ENCODE measurements at regions not wholly inside any gene's neighbourhood (a gene's known extent, or its start where the extent isn't known, plus 50 kb on each side); places are given as distances from the start of the nearest gene placed in this dataset.

DNA sequence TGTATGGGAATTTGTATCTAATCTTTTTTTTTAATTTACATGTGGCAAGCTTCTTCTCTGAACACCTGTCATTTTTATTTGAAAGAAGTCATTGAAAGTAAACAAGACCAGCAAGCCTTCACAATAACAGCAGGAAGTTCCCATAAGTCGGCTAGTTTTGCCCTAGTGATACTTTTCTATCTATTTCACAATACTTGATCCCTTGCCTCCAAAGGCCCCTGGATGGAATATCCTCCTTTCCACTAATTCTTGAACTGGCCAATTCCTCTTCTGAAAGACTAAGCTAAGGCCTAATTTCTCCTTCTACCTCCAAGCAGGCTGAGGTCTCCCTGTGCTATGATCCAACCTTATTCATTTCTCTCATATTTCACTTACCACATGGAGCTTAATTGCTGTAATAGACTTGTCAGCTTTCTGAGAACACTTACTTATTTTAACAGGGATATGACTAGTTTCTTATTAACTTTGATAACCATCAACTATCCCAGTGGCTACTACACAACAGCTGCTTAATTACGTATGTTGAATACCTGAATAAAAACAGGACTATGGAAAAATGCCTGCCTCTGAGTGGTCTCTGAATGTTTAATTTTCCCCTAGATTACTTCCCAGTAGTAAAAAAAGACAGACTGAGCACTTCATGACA lies 194.2 kb downstream of the MAD2L1 start:
- no peaks in the 10 kb centered on the region for H3K9me3 ChIP-seq
- H3K27me3 ChIP-seq = no peaks in the 10 kb centered on the region
- no peak for DNase-seq
- no peaks in the 10 kb centered on the region for H3K36me3 ChIP-seq (ENCODE audit: low read depth, missing control alignments)
- no peaks in the 10 kb centered on the region for H3K4me1 ChIP-seq
- 83 to 88% methylated on average over 2 of the region's 2 CpGs for WGBS, 2 donors
- intact Hi-C loops (cut with DNase I; ENCODE audit: low total_unique reads) = no loop called here
- no peak for TF ChIP-seq POLR2A (IDR thresholded peaks at IDR 0.05)
- TF ChIP-seq, protein P1, sequence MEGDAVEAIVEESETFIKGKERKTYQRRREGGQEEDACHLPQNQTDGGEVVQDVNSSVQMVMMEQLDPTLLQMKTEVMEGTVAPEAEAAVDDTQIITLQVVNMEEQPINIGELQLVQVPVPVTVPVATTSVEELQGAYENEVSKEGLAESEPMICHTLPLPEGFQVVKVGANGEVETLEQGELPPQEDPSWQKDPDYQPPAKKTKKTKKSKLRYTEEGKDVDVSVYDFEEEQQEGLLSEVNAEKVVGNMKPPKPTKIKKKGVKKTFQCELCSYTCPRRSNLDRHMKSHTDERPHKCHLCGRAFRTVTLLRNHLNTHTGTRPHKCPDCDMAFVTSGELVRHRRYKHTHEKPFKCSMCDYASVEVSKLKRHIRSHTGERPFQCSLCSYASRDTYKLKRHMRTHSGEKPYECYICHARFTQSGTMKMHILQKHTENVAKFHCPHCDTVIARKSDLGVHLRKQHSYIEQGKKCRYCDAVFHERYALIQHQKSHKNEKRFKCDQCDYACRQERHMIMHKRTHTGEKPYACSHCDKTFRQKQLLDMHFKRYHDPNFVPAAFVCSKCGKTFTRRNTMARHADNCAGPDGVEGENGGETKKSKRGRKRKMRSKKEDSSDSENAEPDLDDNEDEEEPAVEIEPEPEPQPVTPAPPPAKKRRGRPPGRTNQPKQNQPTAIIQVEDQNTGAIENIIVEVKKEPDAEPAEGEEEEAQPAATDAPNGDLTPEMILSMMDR (IDR thresholded peaks at IDR 0.05) = no peak
- H3K4me3 ChIP-seq = no peak overlapping the region
- no peak overlapping the region for H3K27ac ChIP-seq

GRCh38 chr4:119870856-119871255 lies 195.8 kb downstream of the MAD2L1 start:
- no peaks in the 10 kb centered on the region for H3K27me3 ChIP-seq
- no peak overlapping the region for H3K4me3 ChIP-seq
- TF ChIP-seq, protein P1 (IDR thresholded peaks at IDR 0.05) = no peak
- TF ChIP-seq POLR2A (IDR thresholded peaks at IDR 0.05) = no peak
- no peak for DNase-seq
- intact Hi-C loops (cut with DNase I; ENCODE audit: low total_unique reads) = no loop called here
- no peaks in the 10 kb centered on the region for H3K9me3 ChIP-seq
- H3K36me3 ChIP-seq (ENCODE audit: low read depth, missing control alignments) = no peaks in the 10 kb centered on the region
- no peaks in the 10 kb centered on the region for H3K4me1 ChIP-seq
- no peak overlapping the region for H3K27ac ChIP-seq
- WGBS, 2 donors = 85 to 96% methylated on average over 1 of the region's 1 CpG

DNA sequence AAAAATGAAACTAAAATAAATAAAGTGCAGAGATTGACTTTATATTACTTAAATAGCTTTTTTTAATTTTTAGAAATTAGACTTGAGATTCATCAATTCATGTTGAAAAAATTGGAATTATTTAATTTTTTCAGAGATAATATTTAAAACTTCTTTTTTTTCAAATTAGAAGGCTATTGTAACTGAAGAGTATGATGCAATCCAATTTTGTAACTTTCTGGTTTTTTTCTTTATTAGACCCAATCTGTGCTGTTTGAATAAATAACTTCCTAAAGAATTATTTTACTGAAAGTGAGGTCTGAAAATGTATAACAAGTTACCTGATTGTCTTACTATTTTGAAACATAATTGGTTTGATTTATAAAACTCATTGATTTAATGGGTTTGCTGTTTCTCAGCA lies 200.9 kb downstream of the MAD2L1 start:
- Histone ChIP-seq H3K4me1 (peaks cover 5% of the 10 kb centered on the region), H3K4me3 (no peak overlapping the region), H3K9me3 (no peaks in the 10 kb centered on the region), H3K27ac (peak overlapping the region in 1 of 2 donors; percentile 8), H3K27me3 (no peaks in the 10 kb centered on the region), H3K36me3 (ENCODE audit: low read depth, missing control alignments) (no peaks in the 10 kb centered on the region)
- intact Hi-C loops (cut with DNase I; ENCODE audit: low total_unique reads) = no loop called here
- TF ChIP-seq POLR2A (IDR thresholded peaks at IDR 0.05) = no peak
- TF ChIP-seq, protein P1 (IDR thresholded peaks at IDR 0.05) = no peak
- DNase-seq = no peak

DNA sequence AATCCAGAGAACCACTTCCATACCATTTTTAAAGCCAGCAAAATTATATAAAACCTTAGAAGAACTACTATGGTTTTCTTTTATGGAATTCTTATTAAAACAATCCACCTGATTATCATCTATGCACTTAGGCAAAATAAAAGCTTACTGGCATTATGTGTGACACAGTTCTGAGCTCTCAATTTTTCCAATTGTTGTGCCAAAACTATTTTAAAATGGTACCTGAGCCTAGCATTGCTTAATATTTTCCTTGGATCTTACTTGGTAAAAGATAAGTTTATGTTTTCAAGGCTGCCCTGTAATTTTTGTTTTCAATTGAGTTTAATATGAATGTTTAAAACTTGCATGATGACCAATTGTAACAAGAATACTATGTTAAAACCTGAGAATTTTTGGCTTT lies 201.3 kb downstream of the MAD2L1 start:
- Histone ChIP-seq H3K27ac (peak overlapping the region in 1 of 2 donors; percentile 8), H3K36me3 (ENCODE audit: low read depth, missing control alignments) (no peaks in the 10 kb centered on the region), H3K9me3 (no peaks in the 10 kb centered on the region), H3K4me3 (no peak overlapping the region), H3K27me3 (no peaks in the 10 kb centered on the region), H3K4me1 (peaks cover 5% of the 10 kb centered on the region)
- intact Hi-C loops (cut with DNase I; ENCODE audit: low total_unique reads) = no loop called here
- DNase-seq = no peak
- TF ChIP-seq, protein P1 (IDR thresholded peaks at IDR 0.05) = no peak
- no peak for TF ChIP-seq POLR2A (IDR thresholded peaks at IDR 0.05)

DNA sequence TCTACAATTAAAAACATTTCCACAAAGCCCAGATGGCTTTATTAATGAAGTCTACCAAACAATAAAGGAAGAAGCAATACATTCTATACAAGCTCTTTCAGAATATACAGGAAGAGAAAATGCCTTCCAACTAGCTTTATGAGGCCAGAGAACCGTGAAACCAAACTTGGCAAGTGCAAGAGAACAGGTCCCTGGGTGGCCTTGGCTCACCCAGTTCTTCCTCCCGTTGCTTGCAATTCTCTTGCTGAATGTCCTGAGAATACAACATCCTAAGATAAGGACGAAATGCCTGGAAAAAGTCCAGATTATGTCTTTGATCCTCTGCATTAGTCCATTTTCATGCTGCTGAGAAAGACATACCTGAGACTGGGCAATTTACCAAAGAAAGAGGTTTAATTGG lies 204.9 kb downstream of the MAD2L1 start:
- Histone ChIP-seq H3K36me3 (ENCODE audit: low read depth, missing control alignments) (no peaks in the 10 kb centered on the region), H3K9me3 (no peaks in the 10 kb centered on the region), H3K4me1 (peaks cover 5% of the 10 kb centered on the region), H3K27me3 (no peaks in the 10 kb centered on the region), H3K4me3 (no peak overlapping the region), H3K27ac (no peak overlapping the region)
- intact Hi-C loops (cut with DNase I; ENCODE audit: low total_unique reads) = no loop called here
- DNase-seq = peak; percentile 31
- 26 to 42% methylated on average over 3 of the region's 3 CpGs for WGBS, 2 donors
- no peak for TF ChIP-seq POLR2A (IDR thresholded peaks at IDR 0.05)
- TF ChIP-seq, protein P1 (IDR thresholded peaks at IDR 0.05) = no peak

Data from testis (tissue), 2 donors.